NCI-H69 (cell line): ENCODE measurements at regions not wholly inside any gene's neighbourhood (a gene's known extent, or its start where the extent isn't known, plus 50 kb on each side); places are given as distances from the start of the nearest gene placed in this dataset.

ENCODE experiments used
- DNase-seq: peaks from one replicate; lab custom pipeline; 2025; lab: John Stamatoyannopoulos, UW

GRCh38 chr1:217311766-217312165, 319.1 kb downstream of the GPATCH2 start:
- peak; percentile 46 for DNase-seq

GRCh38 chr1:217311269-217311668, 319.6 kb downstream of the GPATCH2 start:
- DNase-seq: no peak

GRCh38 chr1:217281332-217281731, 349.6 kb downstream of the GPATCH2 start:
- DNase-seq: no peak

GRCh38 chr1:217275655-217276398, 355.1 kb downstream of the GPATCH2 start:
- DNase-seq: no peak

GRCh38 chr1:217274927-217275654, 355.8 kb downstream of the GPATCH2 start:
- DNase-seq: no peak

GRCh38 chr1:217274416-217274815, 356.5 kb downstream of the GPATCH2 start:
- no peak for DNase-seq

- DNase-seq: no peak
Measured at GRCh38 chr1:217273866-217274265, 357.0 kb downstream of the GPATCH2 start.

- no peak for DNase-seq
Measured at GRCh38 chr1:217272385-217272784, 358.5 kb downstream of the GPATCH2 start.

GRCh38 chr1:217270101-217270500, 360.8 kb downstream of the GPATCH2 start:
- no peak for DNase-seq

GRCh38 chr1:217268058-217268457, 362.8 kb downstream of the GPATCH2 start:
- peak; percentile 10 for DNase-seq

GRCh38 chr1:217261636-217262035, 369.3 kb downstream of the GPATCH2 start:
- no peak for DNase-seq

GRCh38 chr1:217260676-217261075, 370.2 kb downstream of the GPATCH2 start:
- DNase-seq: no peak

- DNase-seq: peak; percentile 14
Measured at GRCh38 chr1:217253985-217254384, 376.9 kb downstream of the GPATCH2 start.

GRCh38 chr1:217253351-217253750, 377.5 kb downstream of the GPATCH2 start:
- no peak for DNase-seq

GRCh38 chr1:217251121-217251520, 379.8 kb downstream of the GPATCH2 start:
- no peak for DNase-seq

GRCh38 chr1:217249857-217250256, 381.0 kb downstream of the GPATCH2 start:
- DNase-seq: no peak

GRCh38 chr1:217244971-217245370, 385.9 kb downstream of the GPATCH2 start:
- DNase-seq: no peak

GRCh38 chr1:217240656-217241055, 390.2 kb downstream of the GPATCH2 start:
- no peak for DNase-seq

- no peak for DNase-seq
Measured at GRCh38 chr1:217238945-217239344, 391.9 kb downstream of the GPATCH2 start.

- DNase-seq: peak; percentile 17
Measured at GRCh38 chr1:217230412-217230811, 400.5 kb downstream of the GPATCH2 start.

- DNase-seq: no peak
Measured at GRCh38 chr1:217228689-217229088, 402.2 kb downstream of the GPATCH2 start.

GRCh38 chr1:217224201-217224600, 406.7 kb downstream of the GPATCH2 start:
- no peak for DNase-seq

- DNase-seq: no peak
Measured at GRCh38 chr1:217214551-217214950, 416.3 kb downstream of the GPATCH2 start.
